ENCODE measurements at regions not wholly inside any gene's neighbourhood (a gene's known extent, or its start where the extent isn't known, plus 50 kb on each side); places are given as distances from the start of the nearest gene placed in this dataset.
A peak's percentile ranks its signal among the peaks of the same experiment; 100 is the strongest.

GRCh38 chr9:680106-680505 lies 161.4 kb upstream of the DMRT1 start:
- Histone ChIP-seq H3K4me1 (peaks cover 5% of the 10 kb centered on the region), H3K27ac (no peak overlapping the region), H3K27me3 (no peaks in the 10 kb centered on the region), H3K9me3 (no peaks in the 10 kb centered on the region), H3K4me3 (no peak overlapping the region), H3K36me3 (no peaks in the 10 kb centered on the region)
- DNase-seq, result no peak
- TF ChIP-seq, protein P1, sequence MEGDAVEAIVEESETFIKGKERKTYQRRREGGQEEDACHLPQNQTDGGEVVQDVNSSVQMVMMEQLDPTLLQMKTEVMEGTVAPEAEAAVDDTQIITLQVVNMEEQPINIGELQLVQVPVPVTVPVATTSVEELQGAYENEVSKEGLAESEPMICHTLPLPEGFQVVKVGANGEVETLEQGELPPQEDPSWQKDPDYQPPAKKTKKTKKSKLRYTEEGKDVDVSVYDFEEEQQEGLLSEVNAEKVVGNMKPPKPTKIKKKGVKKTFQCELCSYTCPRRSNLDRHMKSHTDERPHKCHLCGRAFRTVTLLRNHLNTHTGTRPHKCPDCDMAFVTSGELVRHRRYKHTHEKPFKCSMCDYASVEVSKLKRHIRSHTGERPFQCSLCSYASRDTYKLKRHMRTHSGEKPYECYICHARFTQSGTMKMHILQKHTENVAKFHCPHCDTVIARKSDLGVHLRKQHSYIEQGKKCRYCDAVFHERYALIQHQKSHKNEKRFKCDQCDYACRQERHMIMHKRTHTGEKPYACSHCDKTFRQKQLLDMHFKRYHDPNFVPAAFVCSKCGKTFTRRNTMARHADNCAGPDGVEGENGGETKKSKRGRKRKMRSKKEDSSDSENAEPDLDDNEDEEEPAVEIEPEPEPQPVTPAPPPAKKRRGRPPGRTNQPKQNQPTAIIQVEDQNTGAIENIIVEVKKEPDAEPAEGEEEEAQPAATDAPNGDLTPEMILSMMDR (IDR thresholded peaks at IDR 0.05), result no peak
- intact Hi-C loops (cut with DNase I), result no loop called here
- no peak for ATAC-seq

DNA sequence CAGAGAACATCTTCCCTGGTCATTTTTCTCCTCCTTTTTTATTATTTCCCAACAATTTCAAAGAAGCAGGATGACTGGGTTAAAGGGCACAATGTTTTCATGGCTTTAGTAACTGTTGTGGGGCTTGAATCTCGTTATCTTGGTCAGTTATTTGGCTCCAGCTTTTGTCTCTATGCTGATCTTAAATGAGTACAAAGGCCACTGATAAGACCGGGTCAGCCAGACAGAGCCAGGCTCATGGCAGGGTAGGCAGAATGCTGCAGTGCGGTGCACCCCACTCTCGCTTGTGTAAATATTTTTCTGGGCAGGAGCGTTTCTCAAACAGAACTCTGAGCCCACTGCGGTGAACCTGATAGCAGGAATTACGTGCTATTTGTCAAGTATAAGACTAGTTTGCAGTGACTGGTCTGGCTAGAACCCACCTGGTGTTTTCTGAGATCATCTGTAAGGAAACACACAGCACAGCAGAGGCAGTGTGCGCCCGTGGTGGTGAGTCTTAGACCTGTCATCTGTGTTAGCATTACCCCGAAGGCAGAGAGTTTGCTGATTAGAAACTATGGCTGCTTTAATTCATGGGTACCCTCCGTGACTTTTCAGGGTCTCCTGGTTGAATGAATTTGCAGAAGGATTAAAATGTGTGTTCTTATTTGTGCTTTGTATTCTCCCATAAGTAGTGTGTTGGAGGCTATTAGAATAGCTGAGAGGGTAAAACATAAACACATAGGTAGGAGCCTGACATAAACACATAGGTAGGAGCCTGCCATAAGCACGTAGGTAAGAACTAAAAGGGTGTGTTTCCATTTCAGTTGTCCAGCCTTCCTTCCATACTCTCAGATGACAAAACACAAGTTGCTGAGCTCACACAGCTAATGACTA lies 158.6 kb upstream of the DMRT1 start:
- Histone ChIP-seq H3K4me1 (peaks cover 5% of the 10 kb centered on the region), H3K36me3 (no peaks in the 10 kb centered on the region), H3K4me3 (no peak overlapping the region), H3K9me3 (no peaks in the 10 kb centered on the region), H3K27me3 (no peaks in the 10 kb centered on the region), H3K27ac (no peak overlapping the region)
- TF ChIP-seq, protein P1 (IDR thresholded peaks at IDR 0.05), result no peak
- intact Hi-C loops (cut with DNase I), result no loop called here
- DNase-seq (no peak), ATAC-seq (peak; percentile 66)

- TF ChIP-seq, protein P1 (IDR thresholded peaks at IDR 0.05), result no peak
Measured at GRCh38 chr9:683509-684021, 157.9 kb upstream of the DMRT1 start.

DNA sequence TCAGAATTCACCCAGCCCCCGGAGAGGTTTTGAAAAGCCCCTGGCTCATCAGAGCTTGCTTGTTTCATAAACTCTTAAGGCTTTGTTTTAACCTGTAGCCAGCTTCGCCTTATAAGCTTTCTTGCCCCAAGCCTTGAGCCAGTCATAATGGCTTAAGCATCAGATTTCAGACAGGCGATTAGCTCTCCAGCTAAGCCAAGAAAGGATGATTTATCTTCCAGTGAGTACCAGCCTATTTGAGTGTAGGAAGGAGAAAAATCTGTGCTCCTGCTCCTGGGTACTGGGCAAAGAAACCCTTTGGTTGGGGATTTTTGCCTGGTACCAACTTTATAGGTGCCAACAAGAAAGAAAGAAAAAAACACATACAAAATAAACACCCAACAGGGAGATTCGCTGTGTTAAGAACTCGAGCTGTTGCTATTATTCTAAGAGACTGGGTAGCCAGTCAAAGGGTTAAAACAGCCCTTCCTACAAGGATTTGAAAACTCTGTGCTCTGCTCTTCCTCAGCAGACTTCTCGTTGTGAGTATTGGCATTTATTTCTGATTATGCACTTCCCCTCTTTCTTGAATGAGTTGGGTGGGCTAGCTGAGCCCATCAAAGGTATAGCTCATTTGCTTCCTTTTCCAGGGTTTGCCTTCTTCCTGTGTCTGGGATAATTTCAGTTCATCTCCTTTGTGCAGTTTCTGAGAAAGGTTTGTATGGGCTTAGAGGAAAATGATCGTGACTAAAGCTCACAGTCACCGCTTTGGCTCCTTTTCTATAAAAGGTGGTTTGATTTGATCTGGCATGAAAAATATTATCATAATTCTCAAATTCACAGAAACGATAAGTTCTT lies 157.2 kb upstream of the DMRT1 start:
- no peak for DNase-seq
- Histone ChIP-seq H3K9me3 (no peaks in the 10 kb centered on the region), H3K27me3 (no peaks in the 10 kb centered on the region), H3K36me3 (no peaks in the 10 kb centered on the region), H3K4me3 (no peak overlapping the region), H3K27ac (no peak overlapping the region), H3K4me1 (no peaks in the 10 kb centered on the region)
- TF ChIP-seq, protein P1 (IDR thresholded peaks at IDR 0.05), result no peak
- no peak for ATAC-seq
- intact Hi-C loops (cut with DNase I), result no loop called here

More at GRCh38 chr9:683509-684021, 157.9 kb upstream of the DMRT1 start:
- Histone ChIP-seq H3K36me3 (no peaks in the 10 kb centered on the region), H3K27ac (no peak overlapping the region), H3K4me3 (no peak overlapping the region), H3K4me1 (no peaks in the 10 kb centered on the region), H3K27me3 (no peaks in the 10 kb centered on the region), H3K9me3 (no peaks in the 10 kb centered on the region)
- ATAC-seq (no peak), DNase-seq (no peak)
- intact Hi-C loops (cut with DNase I), result no loop called here

- Histone ChIP-seq H3K4me1 (no peaks in the 10 kb centered on the region), H3K4me3 (no peak overlapping the region), H3K27me3 (no peaks in the 10 kb centered on the region), H3K36me3 (no peaks in the 10 kb centered on the region), H3K9me3 (no peaks in the 10 kb centered on the region), H3K27ac (no peak overlapping the region)
- TF ChIP-seq, protein P1 (IDR thresholded peaks at IDR 0.05), result no peak
- DNase-seq (no peak), ATAC-seq (no peak)
- intact Hi-C loops (cut with DNase I), result no loop called here
Measured at GRCh38 chr9:684941-685340, 156.6 kb upstream of the DMRT1 start.
